ENCODE measurements at regions not wholly inside any gene's neighbourhood (a gene's known extent, or its start where the extent isn't known, plus 50 kb on each side); places are given as distances from the start of the nearest gene placed in this dataset.

DNA sequence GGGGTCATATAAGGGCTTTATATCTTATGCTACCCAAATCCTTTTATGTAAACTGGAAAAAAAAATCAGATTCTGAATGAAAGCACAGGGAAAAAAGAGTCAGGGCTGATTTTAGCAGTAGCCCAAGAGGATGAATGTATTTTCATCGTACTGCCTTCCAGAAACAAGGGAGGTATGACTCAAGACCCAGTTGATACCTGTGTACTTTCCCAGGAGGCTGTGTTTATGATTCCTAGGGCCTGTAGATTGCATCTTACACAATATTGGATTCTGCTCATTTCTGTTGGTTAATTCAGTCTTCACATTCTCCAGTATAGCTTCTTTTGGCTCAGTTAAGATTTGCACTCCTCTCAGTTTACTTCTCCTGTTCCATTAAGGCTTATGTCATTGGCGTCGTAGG lies 127.9 kb upstream of the LIMCH1 start:
- TF ChIP-seq, protein P1, sequence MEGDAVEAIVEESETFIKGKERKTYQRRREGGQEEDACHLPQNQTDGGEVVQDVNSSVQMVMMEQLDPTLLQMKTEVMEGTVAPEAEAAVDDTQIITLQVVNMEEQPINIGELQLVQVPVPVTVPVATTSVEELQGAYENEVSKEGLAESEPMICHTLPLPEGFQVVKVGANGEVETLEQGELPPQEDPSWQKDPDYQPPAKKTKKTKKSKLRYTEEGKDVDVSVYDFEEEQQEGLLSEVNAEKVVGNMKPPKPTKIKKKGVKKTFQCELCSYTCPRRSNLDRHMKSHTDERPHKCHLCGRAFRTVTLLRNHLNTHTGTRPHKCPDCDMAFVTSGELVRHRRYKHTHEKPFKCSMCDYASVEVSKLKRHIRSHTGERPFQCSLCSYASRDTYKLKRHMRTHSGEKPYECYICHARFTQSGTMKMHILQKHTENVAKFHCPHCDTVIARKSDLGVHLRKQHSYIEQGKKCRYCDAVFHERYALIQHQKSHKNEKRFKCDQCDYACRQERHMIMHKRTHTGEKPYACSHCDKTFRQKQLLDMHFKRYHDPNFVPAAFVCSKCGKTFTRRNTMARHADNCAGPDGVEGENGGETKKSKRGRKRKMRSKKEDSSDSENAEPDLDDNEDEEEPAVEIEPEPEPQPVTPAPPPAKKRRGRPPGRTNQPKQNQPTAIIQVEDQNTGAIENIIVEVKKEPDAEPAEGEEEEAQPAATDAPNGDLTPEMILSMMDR (IDR thresholded peaks at IDR 0.05; ENCODE audit: low read depth, low read length, missing input control), result no peak
- TF ChIP-seq JUND (IDR thresholded peaks at IDR 0.05) (no peak), SP1 (IDR thresholded peaks at IDR 0.05) (no peak), HNF4G (IDR thresholded peaks at IDR 0.05) (no peak), TAF1 (conservative IDR thresholded peaks at IDR 0.05) (no peak), GABPA (IDR thresholded peaks at IDR 0.05 in 1 of 2, conservative IDR thresholded peaks at IDR 0.05 in 1 of 2) (no peak), HNF4A (conservative IDR thresholded peaks at IDR 0.05) (no peak), RAD21 (IDR thresholded peaks at IDR 0.05) (no peak)
- TF ChIP-seq, protein P2, sequence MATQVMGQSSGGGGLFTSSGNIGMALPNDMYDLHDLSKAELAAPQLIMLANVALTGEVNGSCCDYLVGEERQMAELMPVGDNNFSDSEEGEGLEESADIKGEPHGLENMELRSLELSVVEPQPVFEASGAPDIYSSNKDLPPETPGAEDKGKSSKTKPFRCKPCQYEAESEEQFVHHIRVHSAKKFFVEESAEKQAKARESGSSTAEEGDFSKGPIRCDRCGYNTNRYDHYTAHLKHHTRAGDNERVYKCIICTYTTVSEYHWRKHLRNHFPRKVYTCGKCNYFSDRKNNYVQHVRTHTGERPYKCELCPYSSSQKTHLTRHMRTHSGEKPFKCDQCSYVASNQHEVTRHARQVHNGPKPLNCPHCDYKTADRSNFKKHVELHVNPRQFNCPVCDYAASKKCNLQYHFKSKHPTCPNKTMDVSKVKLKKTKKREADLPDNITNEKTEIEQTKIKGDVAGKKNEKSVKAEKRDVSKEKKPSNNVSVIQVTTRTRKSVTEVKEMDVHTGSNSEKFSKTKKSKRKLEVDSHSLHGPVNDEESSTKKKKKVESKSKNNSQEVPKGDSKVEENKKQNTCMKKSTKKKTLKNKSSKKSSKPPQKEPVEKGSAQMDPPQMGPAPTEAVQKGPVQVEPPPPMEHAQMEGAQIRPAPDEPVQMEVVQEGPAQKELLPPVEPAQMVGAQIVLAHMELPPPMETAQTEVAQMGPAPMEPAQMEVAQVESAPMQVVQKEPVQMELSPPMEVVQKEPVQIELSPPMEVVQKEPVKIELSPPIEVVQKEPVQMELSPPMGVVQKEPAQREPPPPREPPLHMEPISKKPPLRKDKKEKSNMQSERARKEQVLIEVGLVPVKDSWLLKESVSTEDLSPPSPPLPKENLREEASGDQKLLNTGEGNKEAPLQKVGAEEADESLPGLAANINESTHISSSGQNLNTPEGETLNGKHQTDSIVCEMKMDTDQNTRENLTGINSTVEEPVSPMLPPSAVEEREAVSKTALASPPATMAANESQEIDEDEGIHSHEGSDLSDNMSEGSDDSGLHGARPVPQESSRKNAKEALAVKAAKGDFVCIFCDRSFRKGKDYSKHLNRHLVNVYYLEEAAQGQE (IDR thresholded peaks at IDR 0.05), result no peak
- TF ChIP-seq, protein P3, sequence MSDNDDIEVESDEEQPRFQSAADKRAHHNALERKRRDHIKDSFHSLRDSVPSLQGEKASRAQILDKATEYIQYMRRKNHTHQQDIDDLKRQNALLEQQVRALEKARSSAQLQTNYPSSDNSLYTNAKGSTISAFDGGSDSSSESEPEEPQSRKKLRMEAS (IDR thresholded peaks at IDR 0.05), result no peak
